NCI-H2171 treated with DMSO at 0.1 percent for 48 hours (cell line): ENCODE measurements at regions not wholly inside any gene's neighbourhood (a gene's known extent, or its start where the extent isn't known, plus 50 kb on each side); places are given as distances from the start of the nearest gene placed in this dataset.
"Not testable (repeated sequence)": the region's sequence is repeated elsewhere in the genome, so short reads cannot be mapped to it uniquely, and the experiment has no call there.

ENCODE experiments used
- DNase-seq: peaks from one replicate; lab custom pipeline; 2025; lab: John Stamatoyannopoulos, UW

DNA sequence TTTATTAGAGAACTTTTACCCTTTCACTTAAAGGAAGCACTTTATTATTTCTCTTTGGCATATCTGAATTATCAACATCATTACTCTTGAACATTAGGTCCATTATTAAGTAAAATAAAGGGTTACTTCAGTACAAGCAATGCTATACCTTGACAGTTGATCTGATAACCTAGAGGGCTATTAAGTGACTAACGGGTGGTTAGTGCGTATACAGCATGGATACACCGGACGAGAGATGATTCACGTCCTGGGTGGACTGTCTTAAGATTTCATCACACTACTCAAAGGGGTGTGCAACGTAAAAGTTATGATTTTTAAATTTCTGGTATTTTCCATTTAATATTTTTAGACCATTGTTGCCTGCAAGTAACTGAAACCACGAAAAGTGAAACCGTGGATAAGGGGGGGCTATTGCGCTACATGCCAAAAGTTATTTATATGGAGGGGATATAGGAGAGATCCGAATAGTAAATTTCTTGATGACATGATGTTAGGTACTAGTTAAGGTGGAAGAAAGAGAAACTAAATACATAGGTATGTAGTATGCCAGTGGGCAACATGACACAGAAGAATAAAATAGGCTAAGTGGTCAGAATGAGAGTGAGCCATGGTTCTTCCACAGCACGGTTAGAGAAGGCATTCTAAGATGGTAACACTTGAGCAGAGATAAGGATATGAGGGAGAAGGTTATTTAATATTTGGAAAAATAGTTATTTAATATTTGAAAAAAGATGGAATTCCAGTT is 230.8 kb upstream of the ANKRD50 start:
- DNase-seq = no peak

DNA sequence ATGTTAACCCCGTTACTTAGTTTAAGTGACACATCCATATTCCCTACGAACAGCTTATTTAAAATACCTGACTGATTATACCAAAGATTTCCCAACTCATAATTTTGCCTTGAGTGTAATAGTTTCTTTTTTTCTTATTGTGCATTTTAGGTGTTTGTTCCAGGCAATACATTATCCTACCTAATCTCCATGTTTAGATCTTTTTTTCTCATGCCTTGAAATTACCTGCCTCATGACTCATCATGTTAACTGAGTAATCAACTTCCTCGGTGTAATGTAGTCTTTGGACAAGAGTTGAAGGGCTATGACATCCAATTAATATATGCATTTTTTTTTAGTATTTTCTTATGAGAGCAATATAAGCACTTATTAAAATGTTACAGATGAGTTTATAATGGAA is 228.7 kb upstream of the ANKRD50 start:
- DNase-seq = no peak

DNA sequence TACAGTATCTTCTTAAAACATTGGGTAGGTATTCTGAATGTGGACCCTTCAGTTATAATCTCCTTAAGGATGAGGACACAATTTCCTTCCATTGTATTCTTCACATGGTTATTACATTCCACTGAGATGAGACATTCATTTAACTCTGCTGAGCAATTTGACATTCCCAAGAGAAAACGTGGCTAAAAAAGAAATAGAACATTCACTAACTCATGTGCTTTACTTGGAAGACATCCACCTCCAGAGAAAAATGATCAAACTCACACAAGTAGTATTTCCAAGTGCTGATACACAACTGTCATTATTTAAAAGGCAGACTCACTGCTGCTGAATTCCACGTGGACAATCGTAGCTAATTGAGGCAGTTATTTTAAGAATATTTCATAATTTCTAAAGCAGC is 227.9 kb upstream of the ANKRD50 start:
- DNase-seq = no peak

DNA sequence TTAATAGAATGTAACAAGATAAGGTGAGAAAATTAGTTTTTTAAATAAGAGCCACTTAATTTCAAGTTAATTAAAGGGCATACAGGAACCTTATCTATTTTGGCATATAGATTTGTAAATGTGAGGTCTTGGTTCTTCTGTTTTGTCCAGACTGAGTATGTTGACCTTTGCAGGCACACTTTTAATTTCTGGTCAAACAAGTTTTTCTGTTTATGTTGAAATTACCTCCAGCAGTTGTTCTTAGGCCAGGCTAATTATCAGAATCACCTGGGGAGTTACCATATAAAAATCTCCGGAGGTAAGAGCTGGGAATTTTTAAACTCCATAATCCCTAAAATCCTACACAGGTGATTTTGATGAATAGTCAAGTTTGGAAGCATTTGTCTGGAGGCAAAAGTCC is 227.4 kb upstream of the ANKRD50 start:
- no peak for DNase-seq

DNA sequence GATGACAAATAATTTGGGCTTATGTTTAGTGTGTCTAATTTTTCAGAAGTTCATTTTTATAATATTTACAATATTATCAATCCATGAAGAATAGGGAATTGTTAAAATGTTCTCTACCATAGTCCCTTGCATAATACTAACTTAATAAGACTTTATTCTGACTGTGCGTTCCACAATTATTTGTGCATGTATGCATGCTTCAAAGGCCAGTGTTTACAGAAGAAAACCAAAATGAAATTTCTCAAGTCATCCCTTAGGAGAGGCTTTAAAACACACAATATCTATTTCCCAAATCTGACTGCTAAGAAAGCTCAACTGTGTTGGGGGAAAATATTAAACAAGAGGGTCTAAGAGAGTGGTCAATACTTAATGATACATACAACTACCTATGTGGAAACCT is 226.3 kb upstream of the ANKRD50 start:
- no peak for DNase-seq

DNA sequence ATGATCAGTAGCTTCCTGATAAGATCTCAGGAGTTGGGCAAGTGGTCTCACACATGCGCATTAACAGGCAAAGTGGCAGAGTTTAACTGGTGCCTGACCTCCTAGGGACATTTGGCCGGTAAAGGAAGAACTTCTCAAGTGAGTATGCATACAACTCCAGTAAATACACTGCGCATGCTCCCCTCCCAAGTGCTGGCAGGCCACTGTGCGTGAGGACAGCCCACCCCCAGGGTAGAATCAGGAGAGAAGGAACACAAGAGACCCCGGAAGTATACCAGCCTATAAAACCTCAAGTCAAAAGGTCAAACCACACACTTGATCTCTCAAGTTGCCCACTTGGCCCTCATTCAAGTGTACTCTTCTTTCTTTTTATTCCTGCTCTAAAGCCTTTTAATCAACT is 225.5 kb upstream of the ANKRD50 start:
- no peak for DNase-seq

DNA sequence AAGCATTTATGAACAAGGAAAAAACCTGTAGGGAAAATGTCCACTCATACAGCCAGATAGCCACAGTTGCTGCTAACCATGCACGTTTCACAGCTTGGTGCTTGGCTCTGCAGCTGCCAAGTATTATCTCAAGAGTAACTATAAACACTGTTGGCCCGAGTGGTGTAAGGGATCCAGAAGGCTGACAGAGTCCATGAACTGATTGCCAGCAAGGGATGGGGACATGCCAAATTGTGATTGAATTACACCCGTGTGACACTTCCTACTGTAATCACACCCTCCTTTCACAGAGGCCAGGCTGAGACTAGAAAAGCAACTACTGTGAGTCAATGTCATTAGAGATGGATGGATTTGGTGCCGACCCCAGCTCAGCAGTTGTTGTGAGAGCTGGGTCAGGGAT is 223.9 kb upstream of the ANKRD50 start:
- DNase-seq = peak; percentile 4

DNA sequence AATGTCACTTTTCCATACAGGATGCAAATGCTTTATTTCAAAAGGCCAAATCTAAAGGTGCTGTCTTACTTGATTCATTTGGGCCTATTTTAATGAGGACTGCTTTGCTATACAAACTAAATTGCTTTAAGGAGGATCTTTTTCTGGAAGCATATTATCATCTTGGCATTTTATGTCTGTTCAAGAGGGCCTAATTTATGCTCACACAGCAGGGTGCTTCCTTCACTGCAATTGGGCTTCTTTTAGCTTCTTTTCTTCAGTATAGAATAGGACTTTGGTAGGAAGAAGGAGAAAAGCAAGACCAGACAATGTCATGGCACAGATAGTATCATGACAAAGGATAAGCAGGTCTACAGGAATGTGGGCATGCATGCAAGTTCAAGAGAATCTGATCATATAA is 222.4 kb upstream of the ANKRD50 start:
- DNase-seq = no peak

DNA sequence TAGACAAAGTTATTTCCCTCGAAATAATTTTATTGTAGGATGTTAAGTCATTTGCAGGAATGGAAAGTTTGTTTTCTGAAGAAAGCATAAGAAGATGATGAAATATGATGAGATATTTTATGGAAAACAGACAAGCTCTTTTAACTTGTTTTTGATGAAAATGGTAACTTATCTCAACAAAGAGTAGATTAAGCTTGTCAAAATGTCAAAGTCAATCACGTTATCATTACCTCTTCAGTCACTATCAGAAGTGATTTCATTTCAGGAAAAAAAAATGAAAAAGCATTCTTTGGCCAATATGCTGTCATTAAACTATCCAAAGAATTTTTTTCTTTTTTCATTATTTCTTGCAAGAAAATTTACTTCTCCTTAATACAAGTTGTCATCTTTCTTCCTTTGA is 221.0 kb upstream of the ANKRD50 start:
- DNase-seq = no peak

DNA sequence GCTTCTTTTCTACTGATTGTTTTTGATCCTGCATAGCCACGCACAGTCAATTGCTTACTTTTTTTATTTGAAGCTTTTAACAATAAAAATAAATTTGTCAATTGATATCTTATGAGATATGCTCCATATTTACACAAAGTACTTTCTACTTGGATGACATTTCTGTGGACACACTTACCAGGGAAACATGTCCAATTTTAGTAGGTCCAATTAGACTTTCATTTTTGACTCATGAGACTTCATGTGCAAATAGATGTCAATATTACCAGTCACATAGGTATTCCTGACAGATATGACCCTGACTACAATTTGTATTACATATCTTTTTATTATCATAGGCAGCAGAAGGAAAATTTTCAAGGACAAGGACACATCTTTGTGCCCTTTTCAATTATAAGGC is 219.9 kb upstream of the ANKRD50 start:
- DNase-seq = no peak

DNA sequence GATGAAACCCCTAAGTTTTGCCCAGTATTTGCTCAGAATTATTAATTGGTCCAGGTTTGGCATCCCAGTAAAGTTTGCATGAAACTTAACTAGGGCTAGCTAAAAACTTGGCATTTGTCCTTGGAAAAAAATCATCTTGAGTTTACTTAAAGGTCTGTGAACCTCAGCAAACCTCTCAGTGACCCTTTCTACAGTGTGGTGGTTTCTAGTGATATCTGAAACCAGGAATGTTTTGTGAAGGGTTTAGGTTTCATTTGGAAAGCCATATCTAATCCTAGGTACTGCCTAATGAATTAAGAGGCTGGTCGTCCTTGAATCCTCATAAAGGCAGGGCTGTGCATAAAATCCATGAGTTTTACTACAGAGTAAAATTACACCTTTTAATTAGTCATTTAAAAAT is 218.5 kb upstream of the ANKRD50 start:
- DNase-seq = no peak

DNA sequence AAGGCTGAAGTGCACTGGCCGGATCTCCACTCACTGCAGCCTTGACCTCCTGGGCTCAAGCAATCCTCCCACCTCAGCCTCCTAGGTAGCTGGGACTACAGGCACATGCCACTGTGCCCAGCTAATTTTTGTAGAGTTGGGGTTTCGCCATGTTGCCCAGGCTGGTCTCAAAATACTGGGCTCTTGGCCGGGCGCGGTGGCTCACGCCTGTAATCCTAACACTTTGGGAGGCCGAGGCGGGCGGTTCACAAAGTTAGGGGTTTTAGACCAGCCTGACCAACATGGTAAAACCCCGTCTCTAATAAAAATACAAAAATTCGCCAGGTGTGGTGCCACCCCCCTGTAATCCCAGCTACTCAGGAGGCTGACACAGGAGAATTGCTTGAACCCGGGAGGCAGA is 210.2 kb upstream of the ANKRD50 start:
- not testable (repeated sequence) for DNase-seq

DNA sequence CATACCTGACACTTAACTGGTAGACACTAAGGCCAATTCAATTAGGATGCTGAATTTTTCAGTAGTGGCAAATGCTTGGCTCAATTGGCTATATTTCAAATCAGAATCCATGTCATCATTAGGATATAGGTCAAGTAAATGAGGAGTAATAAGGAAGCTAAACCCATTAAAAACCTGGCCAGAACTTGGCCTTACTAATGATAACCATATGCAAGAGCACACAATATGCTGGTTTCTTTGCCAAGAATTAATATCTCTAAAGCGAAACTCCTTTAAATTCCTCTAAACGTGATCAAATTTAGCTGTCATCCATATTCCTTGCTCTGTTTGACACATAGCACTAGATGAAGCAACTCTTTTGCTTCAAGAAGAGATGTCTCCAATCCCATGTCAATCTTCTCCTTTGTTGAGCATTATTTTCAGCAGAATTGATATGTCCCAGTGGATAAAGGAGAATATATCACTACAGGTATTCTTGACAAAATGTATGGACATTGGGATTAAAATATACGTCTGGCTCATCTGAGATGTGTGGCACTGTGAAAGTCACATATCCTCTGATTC is 206.1 kb upstream of the ANKRD50 start:
- DNase-seq = no peak

DNA sequence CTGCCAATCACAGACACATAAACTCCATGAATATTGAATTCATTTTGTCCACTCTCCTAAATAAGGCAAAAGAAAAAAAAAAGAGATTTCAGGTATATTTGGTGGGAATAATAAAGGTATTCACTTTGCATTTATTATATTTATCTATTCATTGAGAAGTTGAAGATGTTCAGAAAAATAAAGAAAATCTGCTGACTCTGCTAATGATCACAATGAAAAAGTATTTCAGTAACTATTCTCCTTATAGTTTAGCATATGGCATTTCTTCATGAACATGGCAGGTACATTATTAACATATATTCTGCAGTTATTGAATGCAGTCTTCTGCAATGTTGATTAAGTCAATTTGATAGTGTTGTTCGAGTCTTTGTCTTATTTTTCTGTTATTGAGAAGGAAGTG is 202.5 kb upstream of the ANKRD50 start:
- DNase-seq = no peak

DNA sequence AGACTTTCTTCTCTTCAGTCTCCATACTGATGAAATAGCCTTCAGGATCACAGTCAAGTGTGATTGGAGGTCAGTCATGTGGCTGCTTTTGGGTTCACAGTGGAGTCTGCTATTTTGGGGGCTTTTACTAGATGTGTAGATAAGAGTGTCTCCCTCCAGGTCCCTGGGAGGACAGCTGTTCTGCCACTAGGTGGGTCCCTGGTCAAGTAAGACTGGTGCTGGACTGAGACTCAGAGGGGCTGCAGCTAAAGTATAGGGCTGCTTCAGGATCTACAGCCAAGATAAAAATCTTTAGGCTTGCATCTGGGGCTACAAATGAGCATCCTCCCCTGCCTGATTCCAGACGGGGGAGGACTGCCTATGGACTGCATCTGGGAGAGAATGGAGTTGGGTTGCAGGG is 200.7 kb upstream of the ANKRD50 start:
- DNase-seq = no peak

DNA sequence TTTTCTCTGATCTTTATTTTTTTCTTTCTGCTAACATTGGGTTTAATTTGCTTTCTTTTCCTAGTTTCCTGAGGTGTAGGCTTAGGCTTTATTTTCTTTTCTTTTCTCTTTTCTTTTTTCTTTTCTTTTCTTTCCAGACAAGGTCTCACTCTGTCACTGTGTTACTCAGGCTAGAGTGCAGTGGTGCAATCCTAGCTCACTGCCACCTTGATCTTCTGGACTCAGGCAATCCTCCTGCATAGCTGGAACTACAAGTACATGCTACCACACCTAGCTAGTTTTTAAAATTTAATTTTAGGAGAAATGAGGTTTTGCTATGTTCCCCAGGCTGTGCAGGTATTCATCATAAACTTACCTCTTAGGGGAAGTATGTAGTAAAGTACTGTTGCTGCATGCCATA is 197.8 kb upstream of the ANKRD50 start:
- no peak for DNase-seq

DNA sequence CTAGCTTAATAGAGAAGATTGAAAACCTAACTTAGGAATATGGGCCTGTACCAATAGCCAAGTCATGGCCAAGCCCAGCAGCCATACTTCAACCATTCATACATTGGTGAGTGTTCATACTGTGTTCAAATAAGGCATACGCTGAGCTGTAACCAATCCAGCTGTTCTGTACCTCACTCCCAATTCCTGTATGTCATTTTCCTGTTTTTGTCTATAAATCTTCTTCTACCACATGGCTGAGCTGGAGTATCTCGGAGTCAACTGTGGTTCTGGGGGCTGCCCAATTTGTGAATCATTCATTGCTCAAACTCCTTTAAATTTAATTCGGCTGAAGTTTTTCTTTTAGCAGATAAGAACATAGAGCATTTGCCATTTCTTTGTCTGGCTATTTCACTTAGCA is 195.3 kb upstream of the ANKRD50 start:
- no peak for DNase-seq

DNA sequence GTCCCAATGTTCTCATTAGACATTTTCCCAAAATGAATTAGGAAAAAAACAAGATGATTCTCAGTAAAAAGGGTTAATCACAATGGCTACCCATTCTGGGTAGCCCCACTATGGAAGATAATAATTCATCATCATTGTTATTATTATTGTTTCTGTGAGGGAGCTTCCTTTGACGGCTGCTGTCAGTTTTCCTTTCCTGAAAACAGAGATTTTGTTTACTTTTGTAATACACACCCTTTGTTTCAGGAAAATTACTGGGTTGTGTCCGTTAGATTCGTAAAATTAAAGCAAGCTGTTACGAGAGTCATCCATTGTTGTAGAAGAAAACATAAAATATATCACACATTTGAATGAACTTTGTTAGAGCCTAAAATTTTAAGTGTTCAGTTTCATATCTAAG is 192.9 kb upstream of the ANKRD50 start:
- DNase-seq = no peak

DNA sequence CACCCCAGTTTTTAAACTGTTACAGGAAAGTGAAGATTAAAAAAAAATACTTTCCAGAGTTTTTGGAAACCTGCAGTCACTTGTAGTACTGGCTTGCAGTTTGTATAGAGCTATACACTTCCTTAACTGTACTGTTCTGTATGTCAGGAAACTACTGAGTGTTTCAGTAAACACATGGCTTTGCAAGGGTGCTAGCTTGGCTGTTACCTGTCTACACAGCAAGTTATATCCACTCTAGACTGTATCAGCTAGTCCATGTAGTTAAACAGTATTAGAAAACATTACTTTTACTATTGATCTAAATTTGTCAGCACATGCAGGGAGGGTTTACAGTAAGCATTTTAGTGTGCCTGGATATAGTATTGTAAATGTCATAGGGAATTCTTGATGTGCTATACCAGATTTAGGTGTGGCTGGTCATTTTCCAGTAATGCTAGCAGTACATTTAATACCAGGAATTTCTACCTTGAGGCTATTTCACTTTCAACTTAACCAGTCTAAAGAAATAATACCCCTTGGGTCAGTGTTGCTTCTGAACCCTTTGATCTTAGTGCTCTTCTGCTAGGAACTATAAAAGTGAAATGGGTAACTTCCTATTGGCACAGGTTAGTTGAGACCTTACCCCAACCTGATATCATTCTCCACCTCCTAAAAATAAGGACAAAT is 192.3 kb upstream of the ANKRD50 start:
- DNase-seq = peak; percentile 14

DNA sequence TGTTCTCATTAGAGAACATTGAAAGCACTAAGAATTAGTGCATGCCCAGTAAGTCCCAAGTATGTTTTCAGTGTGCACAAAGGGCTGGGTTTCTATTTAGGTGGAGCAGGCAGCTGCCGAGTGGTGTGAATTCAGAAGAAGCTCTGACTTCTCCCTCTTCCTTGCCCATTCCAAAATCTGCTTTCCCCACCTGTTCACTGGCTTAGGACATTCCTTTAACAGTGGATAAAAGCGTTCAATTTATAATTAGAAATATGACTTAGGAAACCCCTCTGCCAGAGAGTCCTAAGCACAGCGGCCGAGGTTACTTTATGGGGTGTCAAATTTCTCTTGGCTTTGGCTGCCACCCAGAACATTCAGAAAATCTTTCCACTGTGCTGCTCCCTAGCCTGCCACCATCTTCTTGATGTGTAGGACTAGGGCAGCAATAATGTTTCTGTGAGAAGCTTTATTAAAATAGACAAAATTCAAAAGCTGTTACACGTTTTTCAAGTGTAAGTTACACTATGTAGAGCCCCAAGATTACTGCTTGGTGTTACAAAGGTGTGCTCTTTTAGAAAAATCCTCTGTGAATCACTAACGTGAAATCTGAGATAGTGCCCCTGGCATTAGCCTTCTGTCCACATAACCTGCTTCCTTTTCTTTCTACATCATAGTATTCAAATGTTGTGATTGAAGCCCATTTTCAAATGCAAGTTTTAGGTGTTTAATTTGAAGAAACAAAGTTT is 191.6 kb upstream of the ANKRD50 start:
- peak; percentile 49 for DNase-seq

DNA sequence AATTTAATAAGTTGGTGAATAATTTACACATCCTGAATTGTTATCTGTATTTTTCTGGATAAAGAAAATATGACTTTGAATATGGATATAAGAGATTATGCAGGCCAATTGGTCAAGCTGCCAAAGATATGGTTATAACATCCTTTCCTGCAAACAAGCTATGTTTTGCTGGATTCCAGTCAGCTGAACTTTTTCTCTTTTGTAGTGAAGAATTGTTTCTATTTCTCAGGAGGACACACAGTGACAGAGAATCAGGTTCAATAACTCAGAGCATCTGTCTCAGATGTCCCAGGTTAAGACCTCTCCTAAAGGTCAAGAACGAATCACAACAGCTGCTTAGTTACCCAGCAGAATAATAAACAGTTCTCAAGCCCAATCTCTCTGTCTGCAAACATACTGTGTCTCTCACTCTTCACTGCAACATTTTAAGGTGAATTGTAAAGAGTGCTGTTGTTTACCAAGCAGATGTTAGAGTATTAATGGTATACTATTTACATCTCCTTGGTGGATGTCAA is 189.5 kb upstream of the ANKRD50 start:
- no peak for DNase-seq

DNA sequence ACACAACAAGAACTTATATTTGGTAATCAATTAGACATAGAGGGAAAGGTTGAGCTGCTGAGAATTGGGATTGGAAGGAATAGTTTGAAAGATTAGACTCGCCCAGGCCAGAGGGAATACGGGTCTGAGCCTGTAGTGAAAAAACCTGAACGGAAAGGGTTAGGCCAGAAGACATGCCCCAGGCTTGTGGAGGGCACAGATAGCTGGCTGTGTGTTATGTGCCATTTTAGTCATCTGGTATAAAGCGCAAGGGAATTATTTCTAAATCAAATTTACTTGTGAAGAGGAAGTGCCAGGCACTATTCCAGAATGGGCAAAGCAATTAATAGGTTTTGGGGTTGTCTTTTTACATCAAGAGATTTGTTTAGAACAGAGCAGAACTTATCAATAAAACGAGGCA is 187.5 kb upstream of the ANKRD50 start:
- no peak for DNase-seq

DNA sequence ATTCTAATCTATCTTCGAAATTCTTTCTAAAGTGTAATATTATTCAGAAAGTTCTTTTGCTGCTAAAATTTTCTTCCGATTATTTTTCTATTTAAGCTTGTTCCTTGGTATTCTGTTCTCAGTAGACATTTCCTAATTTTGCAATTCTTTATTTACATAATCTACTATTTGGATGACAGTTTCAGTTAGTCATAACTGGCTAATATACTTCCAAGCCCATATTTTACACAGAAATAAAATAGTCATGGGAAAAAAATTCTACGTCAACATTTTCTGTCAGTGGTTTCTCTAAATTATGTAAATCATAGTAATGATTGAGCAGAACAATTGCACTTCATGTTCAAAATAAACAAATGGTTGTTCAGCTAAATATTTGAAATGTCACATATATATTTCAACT is 178.0 kb upstream of the ANKRD50 start:
- DNase-seq = no peak
